HEK293 (cell line): ENCODE measurements at regions not wholly inside any gene's neighbourhood (a gene's known extent, or its start where the extent isn't known, plus 50 kb on each side); places are given as distances from the start of the nearest gene placed in this dataset.

ENCODE experiments used
- CTCF ChIA-PET: fragments of 350-600 bp; formaldehyde crosslinking; extraction: SDS; loops from one replicate; lab custom pipeline; 2021; ENCODE audit warnings: antibody characterized with exemption; lab: Yijun Ruan, JAX
- POLR2A ChIA-PET: fragments of 300-600 bp; formaldehyde crosslinking; extraction: SDS; loops from one replicate; lab custom pipeline; 2020; ENCODE audit warnings: antibody characterized with exemption, inconsistent platforms; lab: Yijun Ruan, JAX
- H3K27ac ChIP-seq: fragments of 200-500 bp; sonication (Bioruptor generic); 2 replicates; pipeline ENCODE4 v1.5.1; 2014; ENCODE audit warnings: low read depth, low read length, control low read depth, inconsistent platforms; ENCODE audit errors: extremely low read depth
- H3K36me3 ChIP-seq, 2 experiments: fragments of 200-500 bp in 1 of 2; sonication (Bioruptor generic) in 1 of 2; 1 replicate in 1 of 2; 2 replicates in 1 of 2; pipeline ENCODE4 v1.5.1; 2014 to 2017; ENCODE audit warnings: inconsistent platforms in 2 of 2, low read length in 2 of 2; ENCODE audit not compliant: control insufficient read depth in 2 of 2, insufficient read depth in 1 of 2
- H3K4me1 ChIP-seq: fragments of 200-500 bp; sonication (Bioruptor generic); 2 replicates; pipeline ENCODE4 v1.5.1; 2014; ENCODE audit warnings: mild to moderate bottlenecking, low read length, inconsistent platforms; ENCODE audit not compliant: control insufficient read depth, insufficient read depth
- H3K4me3 ChIP-seq: 2 replicates; pipeline ENCODE4 v1.5.1; 2011; ENCODE audit warnings: low read depth, mild to moderate bottlenecking, control low read depth, low read length, moderate library complexity
- H3K9me3 ChIP-seq: fragments of 200-500 bp; sonication (Bioruptor generic); 2 replicates; pipeline ENCODE4 v1.5.1; 2014; ENCODE audit warnings: low read depth, low read length, inconsistent platforms; ENCODE audit not compliant: control insufficient read depth, insufficient read depth
- WT1 ChIP-seq: fragments of 450-650 bp; formaldehyde crosslinking; IDR thresholded peaks from 2 replicates; pipeline ENCODE4 v1.5.1; 2016; ENCODE audit warnings: missing biosample characterization, missing genetic modification characterization
- YY1 ChIP-seq: fragments of 450-650 bp; formaldehyde crosslinking; IDR thresholded peaks from 2 replicates; pipeline ENCODE4 v1.5.1; 2018; ENCODE audit warnings: missing biosample characterization, missing genetic modification characterization
- ZFP41 ChIP-seq: fragments of 450-650 bp; formaldehyde crosslinking; IDR thresholded peaks from 2 replicates; pipeline ENCODE4 v1.5.1; 2016; ENCODE audit warnings: missing biosample characterization, missing genetic modification characterization, borderline replicate concordance
- ZNF184 ChIP-seq: fragments of 450-650 bp; IDR thresholded peaks from 2 replicates; pipeline ENCODE4 v1.5.1; 2018; ENCODE audit warnings: missing biosample characterization, mild to moderate bottlenecking, missing genetic modification characterization
- ZNF2 ChIP-seq: fragments of 450-650 bp; formaldehyde crosslinking; IDR thresholded peaks from 2 replicates; pipeline ENCODE4 v1.5.1; 2016; ENCODE audit warnings: missing biosample characterization, missing genetic modification characterization
- ZNF223 ChIP-seq: fragments of 450-650 bp; formaldehyde crosslinking; IDR thresholded peaks from 2 replicates; pipeline ENCODE4 v1.5.1; 2016; ENCODE audit warnings: missing biosample characterization, missing genetic modification characterization
- ZNF274 ChIP-seq, 2 experiments: fragments of 200-500 bp in 1 of 2; fragments of 450-650 bp in 1 of 2; sonication (Bioruptor generic) in 1 of 2; formaldehyde crosslinking in 1 of 2; IDR thresholded peaks; 2 replicates each; pipeline versions ENCODE4 v1.5.1 to v1.6.1; 2014 to 2016; ENCODE audit warnings: borderline replicate concordance in 1 of 2, inconsistent platforms in 1 of 2, low read length in 1 of 2, missing biosample characterization in 1 of 2, missing genetic modification characterization in 1 of 2
- ZNF558 ChIP-seq: fragments of 450-650 bp; formaldehyde crosslinking; IDR thresholded peaks from 2 replicates; pipeline ENCODE4 v1.5.1; 2016; ENCODE audit warnings: missing biosample characterization, missing genetic modification characterization
- ZNF626 ChIP-seq: fragments of 450-650 bp; sonication (Bioruptor Pico); formaldehyde crosslinking; IDR thresholded peaks from 2 replicates; pipeline ENCODE4 v1.5.1; 2018; ENCODE audit warnings: missing biosample characterization, missing genetic modification characterization, inconsistent platforms
- ZNF654 ChIP-seq: fragments of 450-650 bp; formaldehyde crosslinking; IDR thresholded peaks from 2 replicates; pipeline ENCODE4 v1.5.1; 2016; ENCODE audit warnings: low read depth, missing biosample characterization, missing genetic modification characterization
- ZNF701 ChIP-seq: fragments of 450-650 bp; formaldehyde crosslinking; IDR thresholded peaks from 2 replicates; pipeline ENCODE4 v1.5.1; 2016; ENCODE audit warnings: missing biosample characterization, missing genetic modification characterization
- ZNF747 ChIP-seq: fragments of 450-650 bp; formaldehyde crosslinking; IDR thresholded peaks from 2 replicates; pipeline ENCODE4 v1.5.1; 2016; ENCODE audit warnings: missing biosample characterization, missing genetic modification characterization
- ZNF830 ChIP-seq: fragments of 450-650 bp; IDR thresholded peaks from 2 replicates; pipeline ENCODE4 v1.5.0; 2018; ENCODE audit warnings: missing biosample characterization, missing genetic modification characterization, low read depth, mild to moderate bottlenecking, moderate library complexity
- ZNF843 ChIP-seq: fragments of 450-650 bp; formaldehyde crosslinking; IDR thresholded peaks from 2 replicates; pipeline ENCODE4 v1.5.1; 2016; ENCODE audit warnings: missing biosample characterization, missing genetic modification characterization
- TF ChIP-seq, protein P1 (sequence below): fragments of 450-650 bp; formaldehyde crosslinking; IDR thresholded peaks from 2 replicates; pipeline ENCODE4 v1.5.1; 2016; ENCODE audit warnings: missing biosample characterization, missing genetic modification characterization
- TF ChIP-seq, protein P2 (sequence below): fragments of 450-650 bp; formaldehyde crosslinking; IDR thresholded peaks from 2 replicates; pipeline ENCODE4 v1.5.1; 2016; ENCODE audit warnings: missing biosample characterization, missing genetic modification characterization
- TF ChIP-seq, protein P3 (sequence below): fragments of 450-650 bp; IDR thresholded peaks from 2 replicates; pipeline ENCODE4 v1.5.1; 2018; ENCODE audit warnings: missing biosample characterization, missing genetic modification characterization

GRCh38 chr3:168469436-168469835, 373.7 kb upstream of the GOLIM4 start:
- CTCF ChIA-PET, result interaction anchor here (0.6 to 3.2 kb wide), 5 partner anchors 158 to 378 kb away, joined by 3 to 25 read pairs (median 3); no protein-coding TSS in a partner anchor
- no peak overlapping the region for H3K4me3 ChIP-seq
- TF ChIP-seq ZNF830 (tag by site-specific recombination) (no peak), ZNF843 (no peak), WT1 (tag by site-specific recombination) (no peak), ZNF2 (tag by site-specific recombination) (no peak), ZNF184 (tag by site-specific recombination) (no peak), ZNF223 (tag by site-specific recombination) (no peak), ZNF747 (tag by site-specific recombination) (no peak), YY1 (tag by site-specific recombination) (no peak)
- TF ChIP-seq, protein P1, sequence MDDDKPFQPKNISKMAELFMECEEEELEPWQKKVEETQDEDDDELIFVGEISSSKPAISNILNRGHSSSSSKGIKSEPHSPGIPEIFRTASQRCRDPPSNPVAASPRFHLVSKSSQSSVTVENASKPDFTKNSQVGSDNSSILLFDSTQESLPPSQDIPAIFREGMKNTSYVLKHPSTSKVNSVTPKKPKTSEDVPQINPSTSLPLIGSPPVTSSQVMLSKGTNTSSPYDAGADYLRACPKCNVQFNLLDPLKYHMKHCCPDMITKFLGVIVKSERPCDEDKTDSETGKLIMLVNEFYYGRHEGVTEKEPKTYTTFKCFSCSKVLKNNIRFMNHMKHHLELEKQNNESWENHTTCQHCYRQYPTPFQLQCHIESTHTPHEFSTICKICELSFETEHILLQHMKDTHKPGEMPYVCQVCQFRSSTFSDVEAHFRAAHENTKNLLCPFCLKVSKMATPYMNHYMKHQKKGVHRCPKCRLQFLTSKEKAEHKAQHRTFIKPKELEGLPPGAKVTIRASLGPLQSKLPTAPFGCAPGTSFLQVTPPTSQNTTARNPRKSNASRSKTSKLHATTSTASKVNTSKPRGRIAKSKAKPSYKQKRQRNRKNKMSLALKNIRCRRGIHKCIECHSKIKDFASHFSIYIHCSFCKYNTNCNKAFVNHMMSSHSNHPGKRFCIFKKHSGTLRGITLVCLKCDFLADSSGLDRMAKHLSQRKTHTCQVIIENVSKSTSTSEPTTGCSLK (tag by site-specific recombination), result no peak

DNA sequence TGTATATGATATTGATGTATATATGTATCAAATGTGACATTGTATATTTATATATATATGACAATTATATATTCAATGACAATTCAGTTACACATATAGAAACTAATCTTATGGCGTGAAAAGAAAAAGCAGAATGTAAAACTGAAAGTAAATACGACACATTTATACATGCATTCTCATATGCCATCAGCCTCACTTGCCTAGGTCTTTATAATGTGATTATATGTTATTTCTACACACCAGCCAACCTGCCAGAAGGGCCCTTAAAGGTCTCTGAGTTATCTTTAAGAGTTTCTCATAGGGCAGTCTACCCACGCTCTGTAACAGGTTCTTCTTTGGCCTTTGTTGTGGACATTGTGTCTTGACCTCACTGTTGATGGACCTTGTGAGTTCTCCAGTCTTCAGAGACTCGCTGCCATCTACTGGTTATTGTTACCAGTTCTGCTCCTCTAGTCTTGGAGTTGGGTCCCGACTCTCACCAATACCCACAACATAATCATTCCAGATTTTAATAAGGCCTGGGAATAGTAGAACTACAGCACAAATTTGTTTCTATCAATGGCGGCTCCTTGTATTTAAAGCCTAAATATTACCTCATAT, 371.5 kb upstream of the GOLIM4 start:
- ChIA-PET CTCF (no interaction called here), POLR2A (no interaction called here)
- no peak for TF ChIP-seq ZNF701 (tag by site-specific recombination)
- TF ChIP-seq ZNF654 (tag by site-specific recombination), result peak; percentile 31; the same call in 1 of the 2 replicates
- TF ChIP-seq ZNF274 (IDR thresholded peaks at IDR 0.05; ENCODE audit: low read length), result no peak
- TF ChIP-seq ZNF274 (tag by site-specific recombination; IDR thresholded peaks at IDR 0.05; ENCODE audit: borderline replicate concordance), result no peak
- TF ChIP-seq, protein P2, sequence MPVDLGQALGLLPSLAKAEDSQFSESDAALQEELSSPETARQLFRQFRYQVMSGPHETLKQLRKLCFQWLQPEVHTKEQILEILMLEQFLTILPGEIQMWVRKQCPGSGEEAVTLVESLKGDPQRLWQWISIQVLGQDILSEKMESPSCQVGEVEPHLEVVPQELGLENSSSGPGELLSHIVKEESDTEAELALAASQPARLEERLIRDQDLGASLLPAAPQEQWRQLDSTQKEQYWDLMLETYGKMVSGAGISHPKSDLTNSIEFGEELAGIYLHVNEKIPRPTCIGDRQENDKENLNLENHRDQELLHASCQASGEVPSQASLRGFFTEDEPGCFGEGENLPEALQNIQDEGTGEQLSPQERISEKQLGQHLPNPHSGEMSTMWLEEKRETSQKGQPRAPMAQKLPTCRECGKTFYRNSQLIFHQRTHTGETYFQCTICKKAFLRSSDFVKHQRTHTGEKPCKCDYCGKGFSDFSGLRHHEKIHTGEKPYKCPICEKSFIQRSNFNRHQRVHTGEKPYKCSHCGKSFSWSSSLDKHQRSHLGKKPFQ (tag by site-specific recombination), result no peak
- TF ChIP-seq, protein P3, sequence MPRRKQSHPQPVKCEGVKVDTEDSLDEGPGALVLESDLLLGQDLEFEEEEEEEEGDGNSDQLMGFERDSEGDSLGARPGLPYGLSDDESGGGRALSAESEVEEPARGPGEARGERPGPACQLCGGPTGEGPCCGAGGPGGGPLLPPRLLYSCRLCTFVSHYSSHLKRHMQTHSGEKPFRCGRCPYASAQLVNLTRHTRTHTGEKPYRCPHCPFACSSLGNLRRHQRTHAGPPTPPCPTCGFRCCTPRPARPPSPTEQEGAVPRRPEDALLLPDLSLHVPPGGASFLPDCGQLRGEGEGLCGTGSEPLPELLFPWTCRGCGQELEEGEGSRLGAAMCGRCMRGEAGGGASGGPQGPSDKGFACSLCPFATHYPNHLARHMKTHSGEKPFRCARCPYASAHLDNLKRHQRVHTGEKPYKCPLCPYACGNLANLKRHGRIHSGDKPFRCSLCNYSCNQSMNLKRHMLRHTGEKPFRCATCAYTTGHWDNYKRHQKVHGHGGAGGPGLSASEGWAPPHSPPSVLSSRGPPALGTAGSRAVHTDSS (tag by site-specific recombination), result no peak
- no peaks in the 10 kb centered on the region for H3K9me3 ChIP-seq
- H3K36me3 ChIP-seq, result no peaks in the 10 kb centered on the region
- no peak overlapping the region for H3K4me3 ChIP-seq
- H3K4me1 ChIP-seq, result no peaks in the 10 kb centered on the region
- H3K27ac ChIP-seq, result no peak overlapping the region

More at GRCh38 chr3:168469436-168469835, 373.7 kb upstream of the GOLIM4 start:
- Histone ChIP-seq H3K27ac (no peak overlapping the region), H3K4me1 (peaks cover 5% of the 10 kb centered on the region; the same call in 1 of the 2 replicates), H3K9me3 (no peaks in the 10 kb centered on the region), H3K36me3 (no peaks in the 10 kb centered on the region)
- POLR2A ChIA-PET, result no interaction called here

- no peak for TF ChIP-seq ZNF626 (tag by site-specific recombination)
- TF ChIP-seq ZNF558, result peak; percentile 92
- TF ChIP-seq ZFP41 (tag by site-specific recombination), result no peak
- POLR2A ChIA-PET, result no interaction called here
- CTCF ChIA-PET, result no interaction called here
- Histone ChIP-seq H3K36me3 (no peaks in the 10 kb centered on the region), H3K4me3 (no peak overlapping the region), H3K9me3 (no peaks in the 10 kb centered on the region), H3K4me1 (no peaks in the 10 kb centered on the region), H3K27ac (no peak overlapping the region)
Observed at GRCh38 chr3:168461793-168462192, 366.1 kb upstream of the GOLIM4 start.
